ENCODE measurements at regions not wholly inside any gene's neighbourhood (a gene's known extent, or its start where the extent isn't known, plus 50 kb on each side); places are given as distances from the start of the nearest gene placed in this dataset.
"Not testable (repeated sequence)": the region's sequence is repeated elsewhere in the genome, so short reads cannot be mapped to it uniquely, and the experiment has no call there.

GRCh38 chr7:145434811-145435210, 599.0 kb upstream of the TPK1 start:
- H3K36me3 Mint-ChIP-seq (ENCODE audit: low read depth, unreplicated experiment): peaks cover 9% of the 10 kb centered on the region
- H3K4me3 Mint-ChIP-seq (ENCODE audit: unreplicated experiment): no peak overlapping the region
- H3K4me1 Mint-ChIP-seq (ENCODE audit: unreplicated experiment): no peaks in the 10 kb centered on the region
- peaks cover 8% of the 10 kb centered on the region for H3K27me3 Mint-ChIP-seq (ENCODE audit: unreplicated experiment)
- TF ChIP-seq, protein P1, sequence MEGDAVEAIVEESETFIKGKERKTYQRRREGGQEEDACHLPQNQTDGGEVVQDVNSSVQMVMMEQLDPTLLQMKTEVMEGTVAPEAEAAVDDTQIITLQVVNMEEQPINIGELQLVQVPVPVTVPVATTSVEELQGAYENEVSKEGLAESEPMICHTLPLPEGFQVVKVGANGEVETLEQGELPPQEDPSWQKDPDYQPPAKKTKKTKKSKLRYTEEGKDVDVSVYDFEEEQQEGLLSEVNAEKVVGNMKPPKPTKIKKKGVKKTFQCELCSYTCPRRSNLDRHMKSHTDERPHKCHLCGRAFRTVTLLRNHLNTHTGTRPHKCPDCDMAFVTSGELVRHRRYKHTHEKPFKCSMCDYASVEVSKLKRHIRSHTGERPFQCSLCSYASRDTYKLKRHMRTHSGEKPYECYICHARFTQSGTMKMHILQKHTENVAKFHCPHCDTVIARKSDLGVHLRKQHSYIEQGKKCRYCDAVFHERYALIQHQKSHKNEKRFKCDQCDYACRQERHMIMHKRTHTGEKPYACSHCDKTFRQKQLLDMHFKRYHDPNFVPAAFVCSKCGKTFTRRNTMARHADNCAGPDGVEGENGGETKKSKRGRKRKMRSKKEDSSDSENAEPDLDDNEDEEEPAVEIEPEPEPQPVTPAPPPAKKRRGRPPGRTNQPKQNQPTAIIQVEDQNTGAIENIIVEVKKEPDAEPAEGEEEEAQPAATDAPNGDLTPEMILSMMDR (IDR thresholded peaks at IDR 0.05; ENCODE audit: unreplicated experiment): no peak
- no peak for DNase-seq (ENCODE audit: low spot score)
- no peak overlapping the region for H3K27ac Mint-ChIP-seq (ENCODE audit: unreplicated experiment)
- H3K9me3 Mint-ChIP-seq (ENCODE audit: unreplicated experiment): peaks cover 22% of the 10 kb centered on the region

GRCh38 chr7:145431834-145432233, 596.0 kb upstream of the TPK1 start:
- Mint-ChIP-seq H3K9me3 (ENCODE audit: unreplicated experiment) (peaks cover 39% of the 10 kb centered on the region), H3K4me1 (ENCODE audit: unreplicated experiment) (no peaks in the 10 kb centered on the region), H3K27me3 (ENCODE audit: unreplicated experiment) (peaks cover 8% of the 10 kb centered on the region), H3K36me3 (ENCODE audit: low read depth, unreplicated experiment) (peaks cover 9% of the 10 kb centered on the region), H3K27ac (ENCODE audit: unreplicated experiment) (no peak overlapping the region), H3K4me3 (ENCODE audit: unreplicated experiment) (no peak overlapping the region)
- TF ChIP-seq, protein P1 (IDR thresholded peaks at IDR 0.05; ENCODE audit: unreplicated experiment): no peak
- DNase-seq (ENCODE audit: low spot score): no peak

- not testable (repeated sequence) for H3K36me3 Mint-ChIP-seq (ENCODE audit: low read depth, unreplicated experiment); DNase-seq (ENCODE audit: low spot score); H3K4me3 Mint-ChIP-seq (ENCODE audit: unreplicated experiment); H3K27me3 Mint-ChIP-seq (ENCODE audit: unreplicated experiment); H3K4me1 Mint-ChIP-seq (ENCODE audit: unreplicated experiment); H3K27ac Mint-ChIP-seq (ENCODE audit: unreplicated experiment)
- H3K9me3 Mint-ChIP-seq (ENCODE audit: unreplicated experiment): peaks cover 14% of the 10 kb centered on the region
Measured at GRCh38 chr7:145418481-145418880, 582.6 kb upstream of the TPK1 start.

GRCh38 chr7:145411066-145411465, 575.2 kb upstream of the TPK1 start:
- Mint-ChIP-seq H3K9me3 (ENCODE audit: unreplicated experiment) (peaks cover 15% of the 10 kb centered on the region), H3K4me3 (ENCODE audit: unreplicated experiment) (no peak overlapping the region), H3K4me1 (ENCODE audit: unreplicated experiment) (no peaks in the 10 kb centered on the region), H3K36me3 (ENCODE audit: low read depth, unreplicated experiment) (no peaks in the 10 kb centered on the region), H3K27ac (ENCODE audit: unreplicated experiment) (no peak overlapping the region), H3K27me3 (ENCODE audit: unreplicated experiment) (no peaks in the 10 kb centered on the region)
- TF ChIP-seq, protein P1 (IDR thresholded peaks at IDR 0.05; ENCODE audit: unreplicated experiment): no peak
- DNase-seq (ENCODE audit: low spot score): no peak

DNA sequence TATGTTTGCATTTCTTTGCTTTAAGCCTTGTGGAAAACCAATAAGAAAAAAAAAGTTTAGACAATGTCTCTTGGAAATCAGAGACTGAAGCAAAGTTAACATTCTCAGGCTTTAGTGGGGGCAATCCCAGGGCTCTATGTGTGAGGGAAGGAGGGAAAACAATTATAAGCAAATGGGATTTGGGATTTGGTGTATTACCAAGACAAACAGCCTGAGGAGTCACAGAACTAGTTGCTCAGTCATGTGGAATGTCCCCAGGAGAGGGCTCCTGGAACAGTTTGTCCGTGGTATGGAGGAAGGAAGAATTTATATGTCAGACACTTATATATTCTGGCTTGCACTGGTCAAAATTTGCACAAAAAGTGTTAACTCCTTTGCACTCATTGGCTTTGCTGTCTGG, 562.9 kb upstream of the TPK1 start:
- Mint-ChIP-seq H3K27ac (ENCODE audit: unreplicated experiment) (no peak overlapping the region), H3K9me3 (ENCODE audit: unreplicated experiment) (peaks cover 30% of the 10 kb centered on the region), H3K4me1 (ENCODE audit: unreplicated experiment) (no peaks in the 10 kb centered on the region), H3K27me3 (ENCODE audit: unreplicated experiment) (no peaks in the 10 kb centered on the region), H3K4me3 (ENCODE audit: unreplicated experiment) (no peak overlapping the region), H3K36me3 (ENCODE audit: low read depth, unreplicated experiment) (peaks cover 4% of the 10 kb centered on the region)
- TF ChIP-seq, protein P1 (IDR thresholded peaks at IDR 0.05; ENCODE audit: unreplicated experiment): no peak
- DNase-seq (ENCODE audit: low spot score): no peak

DNA sequence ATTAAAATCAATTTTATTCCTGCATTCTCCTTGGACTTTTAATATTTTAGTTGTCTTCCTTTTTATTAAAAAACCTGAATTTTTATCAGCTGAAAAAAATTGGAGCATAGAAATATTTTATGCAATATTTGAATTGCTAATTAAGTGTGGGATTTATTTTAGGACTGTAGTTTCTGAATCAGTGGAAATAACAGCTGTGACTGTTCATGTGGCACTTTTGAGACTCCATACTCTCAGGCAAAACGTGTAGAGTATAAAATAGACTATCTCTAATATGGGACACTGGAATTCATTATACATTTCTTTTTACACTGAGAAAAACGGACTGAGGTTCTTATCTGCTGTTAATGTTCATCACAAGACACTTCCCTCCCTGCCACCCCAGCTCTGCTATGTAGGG, 558.3 kb upstream of the TPK1 start:
- Mint-ChIP-seq H3K27me3 (ENCODE audit: unreplicated experiment) (no peaks in the 10 kb centered on the region), H3K9me3 (ENCODE audit: unreplicated experiment) (peaks cover 12% of the 10 kb centered on the region), H3K4me1 (ENCODE audit: unreplicated experiment) (no peaks in the 10 kb centered on the region), H3K27ac (ENCODE audit: unreplicated experiment) (no peak overlapping the region), H3K36me3 (ENCODE audit: low read depth, unreplicated experiment) (peaks cover 2% of the 10 kb centered on the region), H3K4me3 (ENCODE audit: unreplicated experiment) (no peak overlapping the region)
- DNase-seq (ENCODE audit: low spot score): no peak
- TF ChIP-seq, protein P1 (IDR thresholded peaks at IDR 0.05; ENCODE audit: unreplicated experiment): no peak
